OCI-LY1 (cell line): ENCODE measurements at regions not wholly inside any gene's neighbourhood (a gene's known extent, or its start where the extent isn't known, plus 50 kb on each side); places are given as distances from the start of the nearest gene placed in this dataset.

Experiments used
- H2AFZ ChIP-seq: fragments of 200-600 bp; sonication (generic), shearing (Covaris generic); 2 replicates; pipeline ENCODE4 v1.6.0; 2014; ENCODE audit warnings: antibody characterized with exemption, mild to moderate bottlenecking, low read length
- H3F3A ChIP-seq: fragments of 200-600 bp; sonication (generic), shearing (Covaris generic); 2 replicates; pipeline ENCODE4 v1.6.0; 2014; ENCODE audit warnings: mild to moderate bottlenecking, antibody characterized with exemption, low read length, moderate library complexity; ENCODE audit not compliant: insufficient read depth
- H3K27ac ChIP-seq: fragments of 200-600 bp; sonication (generic); 2 replicates; pipeline ENCODE4 v1.5.1; 2014; ENCODE audit warnings: low read length, mixed run types, mild to moderate bottlenecking, low read depth; ENCODE audit not compliant: poor library complexity, severe bottlenecking
- H3K27me3 ChIP-seq: fragments of 200-600 bp; sonication (generic); 2 replicates; pipeline ENCODE4 v1.6.0; 2014; ENCODE audit warnings: antibody characterized with exemption, mild to moderate bottlenecking, low read length, moderate library complexity; ENCODE audit not compliant: insufficient read depth
- H3K36me3 ChIP-seq: fragments of 200-600 bp; sonication (generic); 2 replicates; pipeline ENCODE4 v1.6.1; 2014; ENCODE audit warnings: mild to moderate bottlenecking, antibody characterized with exemption, low read length, moderate library complexity, mixed read lengths; ENCODE audit not compliant: insufficient read depth
- H3K4me1 ChIP-seq: fragments of 200-600 bp; sonication (generic); 2 replicates; pipeline ENCODE4 v1.5.1; 2014; ENCODE audit warnings: mild to moderate bottlenecking, low read length, moderate library complexity; ENCODE audit not compliant: insufficient read depth, severe bottlenecking
- H3K4me2 ChIP-seq: fragments of 200-600 bp; sonication (generic), shearing (Covaris generic); 2 replicates; pipeline ENCODE4 v1.6.1; 2014; ENCODE audit warnings: low read length
- H3K4me3 ChIP-seq: fragments of 200-600 bp; sonication (generic); 2 replicates; pipeline ENCODE4 v1.5.1; 2014; ENCODE audit warnings: low read length, low read depth, mild to moderate bottlenecking, mixed read lengths; ENCODE audit not compliant: poor library complexity, severe bottlenecking
- H3K79me2 ChIP-seq: fragments of 200-600 bp; shearing (Covaris generic); 2 replicates; pipeline ENCODE4 v1.6.1; 2016; ENCODE audit warnings: mixed run types, low read length, mixed read lengths; ENCODE audit not compliant: insufficient read depth
- H3K9ac ChIP-seq: fragments of 200-600 bp; sonication (generic), shearing (Covaris generic); 2 replicates; pipeline ENCODE4 v1.6.1; 2014; ENCODE audit warnings: mild to moderate bottlenecking, low read length, mixed read lengths
- H3K9me2 ChIP-seq: fragments of 200-600 bp; sonication (generic), shearing (Covaris generic); 2 replicates; pipeline ENCODE4 v1.6.1; 2014; ENCODE audit warnings: low read depth, mild to moderate bottlenecking, low read length, mixed read lengths
- H3K9me3 ChIP-seq: fragments of 200-600 bp; shearing (Covaris generic); 2 replicates; pipeline ENCODE4 v1.6.1; 2014; ENCODE audit warnings: low read length, mixed read lengths
- H4K20me1 ChIP-seq: fragments of 200-600 bp; sonication (generic), shearing (Covaris generic); 2 replicates; pipeline ENCODE4 v1.6.0; 2016; ENCODE audit warnings: mild to moderate bottlenecking, low read length; ENCODE audit not compliant: insufficient read depth
- EZH2 ChIP-seq: fragments of 200-600 bp; sonication (generic), shearing (Covaris generic); IDR thresholded peaks from 2 replicates; pipeline ENCODE4 v1.8.0; 2017; ENCODE audit warnings: borderline replicate concordance, mixed run types, mild to moderate bottlenecking, antibody characterized with exemption, low read length, moderate library complexity, mixed read lengths
- TF ChIP-seq, protein P1 (sequence below): fragments of 200-600 bp; sonication (generic), shearing (Covaris generic); IDR thresholded peaks from 2 replicates; pipeline ENCODE4 v1.5.1; 2017; ENCODE audit warnings: mild to moderate bottlenecking, antibody characterized with exemption, low read length, moderate library complexity, mixed read lengths

DNA sequence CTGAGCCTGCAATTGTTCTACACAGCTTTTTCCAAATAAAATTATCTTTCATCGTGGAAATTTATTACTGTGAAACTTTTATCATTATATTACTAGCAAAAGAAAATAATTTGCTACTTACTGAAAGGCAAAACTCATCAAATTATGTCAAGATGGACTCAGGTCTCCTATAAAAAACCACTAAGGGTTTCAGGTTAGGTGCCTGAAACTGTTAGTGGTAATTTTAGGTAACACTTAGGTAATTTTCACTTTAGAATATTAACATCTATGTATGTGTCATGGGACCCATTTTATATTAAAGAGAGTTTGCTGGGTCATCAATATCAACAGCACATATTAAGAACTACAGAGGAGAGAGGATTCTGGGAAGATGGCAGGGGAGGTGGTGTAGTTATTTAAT lies 651.5 kb downstream of the CENPC start:
- no peaks in the 10 kb centered on the region for H4K20me1 ChIP-seq
- no peaks in the 10 kb centered on the region for H3K79me2 ChIP-seq
- H3K9me2 ChIP-seq: no peaks in the 10 kb centered on the region
- no peak overlapping the region for H3K4me3 ChIP-seq
- H3K9ac ChIP-seq: no peak overlapping the region
- H3K27me3 ChIP-seq: no peaks in the 10 kb centered on the region
- no peak overlapping the region for H3K4me2 ChIP-seq
- no peak overlapping the region for H2AFZ ChIP-seq
- no peaks in the 10 kb centered on the region for H3K4me1 ChIP-seq
- TF ChIP-seq, protein P1, sequence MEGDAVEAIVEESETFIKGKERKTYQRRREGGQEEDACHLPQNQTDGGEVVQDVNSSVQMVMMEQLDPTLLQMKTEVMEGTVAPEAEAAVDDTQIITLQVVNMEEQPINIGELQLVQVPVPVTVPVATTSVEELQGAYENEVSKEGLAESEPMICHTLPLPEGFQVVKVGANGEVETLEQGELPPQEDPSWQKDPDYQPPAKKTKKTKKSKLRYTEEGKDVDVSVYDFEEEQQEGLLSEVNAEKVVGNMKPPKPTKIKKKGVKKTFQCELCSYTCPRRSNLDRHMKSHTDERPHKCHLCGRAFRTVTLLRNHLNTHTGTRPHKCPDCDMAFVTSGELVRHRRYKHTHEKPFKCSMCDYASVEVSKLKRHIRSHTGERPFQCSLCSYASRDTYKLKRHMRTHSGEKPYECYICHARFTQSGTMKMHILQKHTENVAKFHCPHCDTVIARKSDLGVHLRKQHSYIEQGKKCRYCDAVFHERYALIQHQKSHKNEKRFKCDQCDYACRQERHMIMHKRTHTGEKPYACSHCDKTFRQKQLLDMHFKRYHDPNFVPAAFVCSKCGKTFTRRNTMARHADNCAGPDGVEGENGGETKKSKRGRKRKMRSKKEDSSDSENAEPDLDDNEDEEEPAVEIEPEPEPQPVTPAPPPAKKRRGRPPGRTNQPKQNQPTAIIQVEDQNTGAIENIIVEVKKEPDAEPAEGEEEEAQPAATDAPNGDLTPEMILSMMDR: no peak
- no peak for TF ChIP-seq EZH2
- no peaks in the 10 kb centered on the region for H3F3A ChIP-seq
- no peak overlapping the region for H3K27ac ChIP-seq
- no peaks in the 10 kb centered on the region for H3K9me3 ChIP-seq
- no peaks in the 10 kb centered on the region for H3K36me3 ChIP-seq

GRCh38 chr4:66887061-66887460 lies 658.2 kb downstream of the CENPC start:
- Histone ChIP-seq H3K27me3 (no peaks in the 10 kb centered on the region), H3K4me1 (no peaks in the 10 kb centered on the region), H4K20me1 (no peaks in the 10 kb centered on the region), H3K4me2 (no peak overlapping the region), H3K36me3 (no peaks in the 10 kb centered on the region), H3K9me2 (no peaks in the 10 kb centered on the region), H3K9me3 (no peaks in the 10 kb centered on the region), H3K9ac (no peak overlapping the region), H3K79me2 (no peaks in the 10 kb centered on the region), H3F3A (no peaks in the 10 kb centered on the region), H3K27ac (no peak overlapping the region), H3K4me3 (no peak overlapping the region), H2AFZ (no peak overlapping the region)
- no peak for TF ChIP-seq EZH2
- TF ChIP-seq, protein P1: no peak

GRCh38 chr4:66885501-66886165 lies 659.7 kb downstream of the CENPC start:
- Histone ChIP-seq H3K9me2 (no peaks in the 10 kb centered on the region), H3K27me3 (no peaks in the 10 kb centered on the region), H3K79me2 (no peaks in the 10 kb centered on the region), H3K4me1 (no peaks in the 10 kb centered on the region), H3K4me3 (no peak overlapping the region), H3K4me2 (no peak overlapping the region), H3K36me3 (no peaks in the 10 kb centered on the region), H2AFZ (no peak overlapping the region), H3F3A (no peaks in the 10 kb centered on the region), H4K20me1 (no peaks in the 10 kb centered on the region), H3K9me3 (no peaks in the 10 kb centered on the region), H3K9ac (no peak overlapping the region), H3K27ac (no peak overlapping the region)
- no peak for TF ChIP-seq EZH2
- TF ChIP-seq, protein P1: no peak
